ENCODE measurements at regions not wholly inside any gene's neighbourhood (a gene's known extent, or its start where the extent isn't known, plus 50 kb on each side); places are given as distances from the start of the nearest gene placed in this dataset.

- TF ChIP-seq CTCF (IDR thresholded peaks at IDR 0.05; ENCODE audit: low read length, missing control alignments), result no peak
- no peak overlapping the region for H3K4me3 ChIP-seq (replicated peaks; ENCODE audit: low read depth, low read length)
- no peak for DNase-seq (ENCODE audit: low read depth)
These were observed 130.8 kb downstream of the DNAJB6 start for GRCh38 chr7:157467496-157468212.

GRCh38 chr7:157468221-157469111 is 131.7 kb downstream of the DNAJB6 start:
- DNase-seq (ENCODE audit: low read depth), result no peak
- no peak for TF ChIP-seq CTCF (IDR thresholded peaks at IDR 0.05; ENCODE audit: low read length, missing control alignments)
- H3K4me3 ChIP-seq (replicated peaks; ENCODE audit: low read depth, low read length), result no peak overlapping the region

- H3K4me3 ChIP-seq (replicated peaks; ENCODE audit: low read depth, low read length), result no peak overlapping the region
- no peak for TF ChIP-seq CTCF (IDR thresholded peaks at IDR 0.05; ENCODE audit: low read length, missing control alignments)
- no peak for DNase-seq (ENCODE audit: low read depth)
These were observed 132.6 kb downstream of the DNAJB6 start for GRCh38 chr7:157469181-157470016.

DNA sequence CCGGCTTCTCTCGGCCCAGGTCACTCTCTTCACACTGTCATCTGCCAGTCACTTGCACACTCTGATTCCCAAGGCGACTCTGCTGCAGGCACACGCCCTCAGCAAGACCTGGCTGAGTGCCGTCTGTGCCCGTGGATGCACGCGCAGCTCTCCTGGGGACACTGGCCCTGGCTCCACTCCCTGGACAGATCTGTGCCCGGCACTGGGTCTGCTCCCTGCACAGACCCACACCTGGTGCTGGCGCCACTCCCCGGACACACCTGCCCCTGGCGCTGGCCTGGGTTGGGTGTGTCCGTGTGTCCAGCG is 133.2 kb downstream of the DNAJB6 start:
- no peak for DNase-seq (ENCODE audit: low read depth)
- no peak overlapping the region for H3K4me3 ChIP-seq (replicated peaks; ENCODE audit: low read depth, low read length)
- TF ChIP-seq CTCF (IDR thresholded peaks at IDR 0.05; ENCODE audit: low read length, missing control alignments), result no peak

GRCh38 chr7:157470701-157471131 is 133.9 kb downstream of the DNAJB6 start:
- no peak for TF ChIP-seq CTCF (IDR thresholded peaks at IDR 0.05; ENCODE audit: low read length, missing control alignments)
- no peak overlapping the region for H3K4me3 ChIP-seq (replicated peaks; ENCODE audit: low read depth, low read length)
- DNase-seq (ENCODE audit: low read depth), result no peak

GRCh38 chr7:157471259-157472125 is 134.7 kb downstream of the DNAJB6 start:
- H3K4me3 ChIP-seq (replicated peaks; ENCODE audit: low read depth, low read length), result no peak overlapping the region
- no peak for DNase-seq (ENCODE audit: low read depth)
- no peak for TF ChIP-seq CTCF (IDR thresholded peaks at IDR 0.05; ENCODE audit: low read length, missing control alignments)
